CD4-positive, alpha-beta T cell (primary cell): ENCODE measurements at regions not wholly inside any gene's neighbourhood (a gene's known extent, or its start where the extent isn't known, plus 50 kb on each side); places are given as distances from the start of the nearest gene placed in this dataset.

Source experiments
- ATAC-seq: fragments of 200-7000 bp; cut with Tn5 transposase; one replicate; pipeline ENCODE4 v1.10.0; 2022; ENCODE audit warnings: mild to moderate bottlenecking; ENCODE audit not compliant: poor library complexity
- CTCF ChIA-PET: fragments of 350-600 bp; sonication (Branson Sonifier 250); formaldehyde crosslinking; loops from one replicate; lab custom pipeline; 2021; ENCODE audit warnings: antibody characterized with exemption, inconsistent platforms; lab: Charles Lee
- POLR2A ChIA-PET: fragments of 350-600 bp; sonication (Branson Sonifier 250); formaldehyde crosslinking; loops from one replicate; lab custom pipeline; 2021; ENCODE audit warnings: antibody characterized with exemption, inconsistent platforms; lab: Charles Lee
- DNase-seq, 14 experiments: peaks; one replicate each; pipeline ENCODE4 v3.0.0-alpha.2; 2013 to 2020; ENCODE audit warnings: mixed read lengths in 2 of 14
- H3K27ac ChIP-seq, 2 donors: one replicate each; pipeline versions ENCODE4 v1.5.1 to v1.7.0; 2013; ENCODE audit warnings: low read length in 2 of 2, low read depth in 1 of 2, mild to moderate bottlenecking in 1 of 2
- H3K27me3 ChIP-seq, 2 experiments: 1 replicate in 1 of 2; 2 replicates in 1 of 2; pipeline versions ENCODE4 v1.6.1 to v1.7.0; 2013; ENCODE audit warnings: low read length in 2 of 2, control low read depth in 1 of 2, mild to moderate bottlenecking in 1 of 2, moderate library complexity in 1 of 2; ENCODE audit not compliant: insufficient read depth in 2 of 2, control insufficient read depth in 1 of 2
- H3K36me3 ChIP-seq: one replicate; pipeline ENCODE4 v1.6.1; 2013; ENCODE audit warnings: low read length, control low read depth; ENCODE audit not compliant: insufficient read depth
- H3K4me1 ChIP-seq: one replicate; pipeline ENCODE4 v1.6.1; 2013; ENCODE audit warnings: low read length, control low read depth; ENCODE audit not compliant: insufficient read depth
- H3K4me3 ChIP-seq: one replicate; pipeline ENCODE4 v1.5.1; 2013; ENCODE audit warnings: mild to moderate bottlenecking, low read length, moderate library complexity
- H3K9me3 ChIP-seq, 2 experiments: 1 replicate in 1 of 2; 2 replicates in 1 of 2; pipeline versions ENCODE4 v1.6.1 to v1.7.0; 2013; ENCODE audit warnings: low read length in 2 of 2, mild to moderate bottlenecking in 2 of 2, control low read depth in 1 of 2, moderate library complexity in 1 of 2; ENCODE audit not compliant: control insufficient read depth in 1 of 2, insufficient read depth in 1 of 2
- H3K27ac Mint-ChIP-seq: one replicate; pipeline ENCODE4 v1.8.0; 2020; ENCODE audit warnings: mixed read lengths
- H3K27me3 Mint-ChIP-seq: one replicate; pipeline ENCODE4 v1.8.0; 2021; ENCODE audit warnings: mixed read lengths
- H3K36me3 Mint-ChIP-seq: one replicate; pipeline ENCODE4 v1.8.0; 2021; ENCODE audit warnings: low read depth, mixed read lengths
- H3K4me1 Mint-ChIP-seq: one replicate; pipeline ENCODE4 v1.8.0; 2021; ENCODE audit warnings: low read depth, mixed read lengths
- H3K4me3 Mint-ChIP-seq: one replicate; pipeline ENCODE4 v1.8.0; 2020; ENCODE audit warnings: mild to moderate bottlenecking, mixed read lengths
- H3K9me3 Mint-ChIP-seq: one replicate; pipeline ENCODE4 v1.8.0; 2020; ENCODE audit warnings: mixed read lengths
- CTCF ChIP-seq: fragments of 200-600 bp; IDR thresholded peaks from one replicate; pipeline ENCODE4 v1.8.0; 2022; ENCODE audit warnings: antibody characterized with exemption, mild to moderate bottlenecking
- intact Hi-C, 2 experiments: fragments of 100-400 bp; cut with DNase I in 1 of 2; cut with micrococcal nuclease in 1 of 2; formaldehyde crosslinking; loops; one replicate each; pipeline versions ENCODE4 v1.15.1 to v1.9.0; 2023 to 2025; cut with DNase I, micrococcal nuclease

DNA sequence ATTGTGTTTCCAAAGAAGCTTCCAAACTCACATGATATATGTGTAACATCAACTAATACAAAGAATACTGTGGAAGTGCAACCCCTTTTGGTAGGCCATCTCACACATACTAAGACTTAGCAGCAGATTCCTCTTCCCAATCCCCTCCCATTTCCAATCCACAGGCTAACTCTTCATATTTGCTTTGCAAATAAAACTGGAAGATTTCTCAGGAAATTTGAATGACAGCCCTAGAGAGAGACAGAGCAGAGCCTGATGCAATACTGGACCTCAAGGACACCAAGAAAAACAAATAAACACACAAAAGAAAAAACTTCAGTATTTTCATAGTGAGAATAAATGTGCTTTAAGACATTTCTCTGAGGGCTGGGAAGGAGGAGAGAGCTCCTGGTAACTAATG, 190.2 kb upstream of the BRINP3 start:
- ChIA-PET CTCF (no interaction called here), POLR2A (no interaction called here)
- no peak overlapping the region for H3K4me3 Mint-ChIP-seq
- DNase-seq, result no peak
- no peaks in the 10 kb centered on the region for H3K36me3 Mint-ChIP-seq
- Histone ChIP-seq H3K4me1 (no peaks in the 10 kb centered on the region), H3K27ac (no peak overlapping the region), H3K36me3 (no peaks in the 10 kb centered on the region), H3K27me3 (no peaks in the 10 kb centered on the region), H3K9me3 (peaks cover 0 to 10% of the 10 kb centered on the region in 2 experiments), H3K4me3 (no peak overlapping the region)
- no peak overlapping the region for H3K27ac Mint-ChIP-seq
- intact Hi-C loops, result loop anchor here in 1 of 2 experiments (10.0 kb wide), 1 partner anchor 63 kb away; no protein-coding TSS in a partner anchor
- no peak for TF ChIP-seq CTCF
- H3K9me3 Mint-ChIP-seq, result peaks cover 17% of the 10 kb centered on the region
- ATAC-seq, result no peak
- no peaks in the 10 kb centered on the region for H3K4me1 Mint-ChIP-seq
- H3K27me3 Mint-ChIP-seq, result no peaks in the 10 kb centered on the region

DNA sequence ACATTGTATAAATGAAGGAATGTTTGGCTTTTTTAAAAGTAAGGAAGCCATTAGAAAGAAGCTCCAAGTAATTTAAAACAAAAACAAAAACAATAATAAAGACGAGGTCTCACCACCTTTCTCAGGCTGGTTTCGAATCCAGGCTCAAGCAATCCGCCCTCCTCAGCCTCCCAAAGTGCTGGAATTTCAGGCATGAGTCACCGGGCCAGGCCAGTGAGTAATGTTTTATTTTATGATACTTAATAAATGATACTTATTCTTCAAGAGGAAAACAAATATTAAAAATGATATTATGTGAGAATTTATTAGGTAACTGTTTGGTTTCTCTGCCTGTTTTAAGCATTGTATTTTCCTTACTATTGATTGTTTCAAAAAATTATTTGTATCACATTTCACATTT, 201.4 kb upstream of the BRINP3 start:
- intact Hi-C loops, result no loop called here
- H3K27ac Mint-ChIP-seq, result no peak overlapping the region
- no peak overlapping the region for H3K4me3 ChIP-seq
- no peaks in the 10 kb centered on the region for H3K36me3 ChIP-seq
- H3K27ac ChIP-seq, result no peak overlapping the region
- H3K4me3 Mint-ChIP-seq, result no peak overlapping the region
- H3K4me1 ChIP-seq, result no peaks in the 10 kb centered on the region
- H3K27me3 Mint-ChIP-seq, result no peaks in the 10 kb centered on the region
- no peaks in the 10 kb centered on the region for H3K27me3 ChIP-seq
- no peak for DNase-seq
- H3K9me3 Mint-ChIP-seq, result peaks cover 4% of the 10 kb centered on the region
- no peak for TF ChIP-seq CTCF
- POLR2A ChIA-PET, result no interaction called here
- H3K4me1 Mint-ChIP-seq, result no peaks in the 10 kb centered on the region
- CTCF ChIA-PET, result no interaction called here
- peaks cover 0 to 2% of the 10 kb centered on the region in 2 experiments for H3K9me3 ChIP-seq
- H3K36me3 Mint-ChIP-seq, result no peaks in the 10 kb centered on the region
- ATAC-seq, result no peak

DNA sequence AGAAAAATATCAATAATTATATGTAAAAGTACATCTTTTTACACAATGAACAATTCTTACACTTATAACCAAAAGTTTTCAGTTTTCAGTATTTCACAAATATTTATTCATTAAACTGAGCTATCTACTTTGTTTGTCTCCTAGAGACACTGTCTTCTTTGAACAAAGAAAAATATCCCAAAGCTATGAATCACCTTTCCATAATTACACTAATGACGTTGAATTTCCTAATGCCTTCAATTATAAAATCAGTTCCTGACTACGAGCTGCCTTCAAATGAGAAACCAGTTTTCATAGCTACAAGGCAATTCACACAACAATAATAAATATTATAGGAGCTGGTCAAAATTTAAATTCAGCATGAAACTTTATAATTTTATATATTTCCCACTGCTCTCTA, 201.8 kb upstream of the BRINP3 start:
- no peak overlapping the region for H3K27ac ChIP-seq
- no peak for ATAC-seq
- H3K4me1 ChIP-seq, result no peaks in the 10 kb centered on the region
- Mint-ChIP-seq H3K27ac (no peak overlapping the region), H3K4me1 (no peaks in the 10 kb centered on the region), H3K9me3 (peaks cover 2% of the 10 kb centered on the region), H3K4me3 (no peak overlapping the region), H3K36me3 (no peaks in the 10 kb centered on the region), H3K27me3 (no peaks in the 10 kb centered on the region)
- no peak for DNase-seq
- CTCF ChIA-PET, result no interaction called here
- no peaks in the 10 kb centered on the region for H3K36me3 ChIP-seq
- POLR2A ChIA-PET, result no interaction called here
- no peak for TF ChIP-seq CTCF
- H3K9me3 ChIP-seq, result no peaks in the 10 kb centered on the region
- H3K4me3 ChIP-seq, result no peak overlapping the region
- intact Hi-C loops, result no loop called here
- H3K27me3 ChIP-seq, result no peaks in the 10 kb centered on the region
